ENCODE measurements at regions not wholly inside any gene's neighbourhood (a gene's known extent, or its start where the extent isn't known, plus 50 kb on each side); places are given as distances from the start of the nearest gene placed in this dataset.

DNA sequence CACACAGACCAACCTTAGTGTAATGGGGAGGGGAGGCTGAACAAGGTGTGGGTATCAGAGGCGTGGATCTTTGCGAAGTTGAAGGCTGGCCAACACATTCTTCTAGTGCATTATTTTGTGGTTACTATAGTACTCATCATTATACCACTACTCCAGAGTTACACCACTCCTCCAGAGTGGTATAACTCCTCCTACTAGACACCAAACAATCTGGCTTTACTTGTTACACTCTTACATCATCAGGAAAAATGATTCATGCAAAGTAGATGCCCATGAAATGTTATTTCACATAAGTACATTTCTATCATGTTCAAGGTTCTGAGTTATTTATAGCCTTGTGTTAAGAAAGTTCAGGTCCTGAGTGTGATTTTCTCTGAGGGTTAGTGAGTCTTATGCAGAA, 443.1 kb upstream of the OPRM1 start:
- TF ChIP-seq, protein P1, sequence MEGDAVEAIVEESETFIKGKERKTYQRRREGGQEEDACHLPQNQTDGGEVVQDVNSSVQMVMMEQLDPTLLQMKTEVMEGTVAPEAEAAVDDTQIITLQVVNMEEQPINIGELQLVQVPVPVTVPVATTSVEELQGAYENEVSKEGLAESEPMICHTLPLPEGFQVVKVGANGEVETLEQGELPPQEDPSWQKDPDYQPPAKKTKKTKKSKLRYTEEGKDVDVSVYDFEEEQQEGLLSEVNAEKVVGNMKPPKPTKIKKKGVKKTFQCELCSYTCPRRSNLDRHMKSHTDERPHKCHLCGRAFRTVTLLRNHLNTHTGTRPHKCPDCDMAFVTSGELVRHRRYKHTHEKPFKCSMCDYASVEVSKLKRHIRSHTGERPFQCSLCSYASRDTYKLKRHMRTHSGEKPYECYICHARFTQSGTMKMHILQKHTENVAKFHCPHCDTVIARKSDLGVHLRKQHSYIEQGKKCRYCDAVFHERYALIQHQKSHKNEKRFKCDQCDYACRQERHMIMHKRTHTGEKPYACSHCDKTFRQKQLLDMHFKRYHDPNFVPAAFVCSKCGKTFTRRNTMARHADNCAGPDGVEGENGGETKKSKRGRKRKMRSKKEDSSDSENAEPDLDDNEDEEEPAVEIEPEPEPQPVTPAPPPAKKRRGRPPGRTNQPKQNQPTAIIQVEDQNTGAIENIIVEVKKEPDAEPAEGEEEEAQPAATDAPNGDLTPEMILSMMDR (IDR thresholded peaks at IDR 0.05; ENCODE audit: control insufficient read depth, extremely low read depth, insufficient read depth) = no peak
- DNase-seq (ENCODE audit: low read depth) = no peak
- H3K4me3 ChIP-seq (ENCODE audit: low read depth, low read length) = no peak overlapping the region

DNA sequence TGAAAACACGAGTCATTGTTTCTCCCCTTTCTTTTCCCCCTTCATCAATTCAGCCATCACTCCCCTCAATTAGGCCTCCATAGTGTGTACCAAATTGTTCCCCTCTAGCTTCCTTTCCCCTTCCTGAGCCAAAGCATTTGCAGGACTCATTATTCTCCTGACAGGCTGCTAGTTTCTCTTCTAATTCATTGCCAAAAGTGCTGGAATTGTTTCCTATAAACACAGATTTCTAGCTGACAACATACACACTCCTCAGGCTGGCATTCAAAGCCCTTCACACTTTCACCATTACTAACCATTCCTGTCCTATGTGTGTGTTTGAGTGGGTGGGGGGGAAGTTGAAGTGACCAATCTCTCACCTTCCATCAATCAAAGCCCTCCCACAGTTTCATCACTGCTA, 444.2 kb upstream of the OPRM1 start:
- no peak for DNase-seq (ENCODE audit: low read depth)
- TF ChIP-seq, protein P1 (IDR thresholded peaks at IDR 0.05; ENCODE audit: control insufficient read depth, extremely low read depth, insufficient read depth) = no peak
- H3K4me3 ChIP-seq (ENCODE audit: low read depth, low read length) = no peak overlapping the region

DNA sequence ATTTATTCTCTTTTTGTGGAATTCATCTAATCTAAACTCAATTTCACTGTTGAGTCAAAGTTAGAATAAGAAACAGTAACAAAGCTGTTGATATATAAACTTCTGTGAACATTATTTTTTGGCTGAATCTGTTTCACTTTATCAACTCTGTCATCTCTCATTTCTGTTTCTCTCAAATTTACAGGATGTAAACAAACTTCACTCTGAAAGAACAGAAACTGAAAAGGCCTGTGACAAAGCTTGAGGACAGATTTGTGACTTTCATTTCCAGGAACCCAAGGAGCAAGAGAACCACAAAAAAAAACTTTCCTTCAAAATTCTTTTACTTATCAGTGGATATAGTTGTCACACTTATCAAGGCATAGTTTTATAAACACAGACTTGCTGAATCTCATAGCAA, 447.9 kb upstream of the OPRM1 start:
- no peak for DNase-seq (ENCODE audit: low read depth)
- H3K4me3 ChIP-seq (ENCODE audit: low read depth, low read length) = no peak overlapping the region
- TF ChIP-seq, protein P1 (IDR thresholded peaks at IDR 0.05; ENCODE audit: control insufficient read depth, extremely low read depth, insufficient read depth) = no peak

DNA sequence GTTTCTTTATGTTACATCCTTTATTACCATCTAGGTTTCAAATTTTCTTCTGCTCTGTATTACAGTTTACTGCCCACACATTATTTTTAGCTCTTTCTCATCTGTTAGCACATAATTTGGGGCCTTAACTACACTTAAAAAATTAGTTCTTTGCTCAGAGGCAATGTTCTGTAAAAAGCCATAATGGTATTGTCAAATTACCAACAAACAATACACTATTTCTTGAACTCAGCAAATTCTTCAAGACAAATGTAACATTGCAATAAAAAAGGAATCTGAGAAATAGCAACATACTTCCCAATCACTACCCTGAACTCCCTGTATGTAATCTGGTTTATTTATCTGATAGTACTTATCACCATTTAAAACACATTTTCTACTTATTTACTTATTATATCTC, 448.6 kb upstream of the OPRM1 start:
- TF ChIP-seq, protein P1 (IDR thresholded peaks at IDR 0.05; ENCODE audit: control insufficient read depth, extremely low read depth, insufficient read depth) = no peak
- no peak overlapping the region for H3K4me3 ChIP-seq (ENCODE audit: low read depth, low read length)
- DNase-seq (ENCODE audit: low read depth) = no peak

DNA sequence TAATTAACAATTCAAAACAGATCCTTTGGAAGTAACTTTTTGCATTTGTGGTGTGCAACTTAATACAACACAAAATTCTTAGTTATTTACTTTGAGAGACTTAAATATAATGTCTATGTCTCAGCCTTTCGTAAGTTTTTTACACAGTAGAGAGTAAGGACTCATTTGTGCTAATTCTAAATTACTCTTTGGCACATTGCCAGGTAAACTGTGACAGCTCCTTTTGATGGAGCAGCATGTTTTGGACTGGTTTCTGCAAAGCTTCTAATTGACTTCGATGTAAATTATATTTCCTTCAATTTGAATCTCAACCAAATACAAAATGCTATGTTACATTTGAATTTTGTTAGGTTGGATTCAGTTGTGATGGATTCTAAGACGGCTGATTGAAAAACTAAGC, 450.7 kb upstream of the OPRM1 start:
- DNase-seq (ENCODE audit: low read depth) = no peak
- H3K4me3 ChIP-seq (ENCODE audit: low read depth, low read length) = no peak overlapping the region
- TF ChIP-seq, protein P1 (IDR thresholded peaks at IDR 0.05; ENCODE audit: control insufficient read depth, extremely low read depth, insufficient read depth) = no peak

DNA sequence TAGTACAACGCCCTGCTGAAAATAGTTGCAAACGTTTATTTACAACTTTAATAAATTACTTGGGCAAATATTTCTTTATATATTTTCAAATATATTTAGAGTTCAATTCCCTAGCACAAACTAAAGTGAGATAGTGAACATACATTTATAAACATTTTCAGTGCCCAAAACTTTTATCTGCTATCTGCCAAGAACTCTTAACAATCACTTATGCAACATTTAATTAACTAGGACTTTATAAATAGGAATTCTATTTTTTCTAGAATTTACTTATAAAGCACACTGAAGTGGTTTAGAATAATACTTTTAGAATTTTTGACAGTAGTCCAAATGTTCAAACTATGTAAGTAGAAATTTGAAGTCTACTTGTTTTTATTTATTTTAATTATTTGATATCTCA, 452.6 kb upstream of the RGS17 start:
- TF ChIP-seq, protein P1 (IDR thresholded peaks at IDR 0.05; ENCODE audit: control insufficient read depth, extremely low read depth, insufficient read depth) = no peak
- no peak for DNase-seq (ENCODE audit: low read depth)
- H3K4me3 ChIP-seq (ENCODE audit: low read depth, low read length) = no peak overlapping the region

DNA sequence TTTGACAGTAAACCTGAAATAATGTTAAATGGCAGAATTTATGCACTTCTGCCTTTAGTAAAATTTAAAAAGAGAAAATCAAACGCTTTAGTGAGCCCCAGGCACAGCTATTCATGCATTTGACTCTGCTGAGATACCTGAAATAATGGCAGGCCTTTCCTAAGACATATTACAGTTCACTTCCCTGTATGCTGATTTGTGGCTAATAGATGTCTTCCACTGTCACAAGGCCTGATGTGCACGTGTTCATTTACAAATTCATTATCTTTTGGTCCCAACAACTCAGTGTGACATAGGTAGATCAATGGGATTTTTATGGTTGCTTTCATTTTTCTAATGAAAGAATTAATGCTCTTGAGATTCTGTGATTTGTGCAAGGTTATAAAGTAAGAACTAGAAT, 449.7 kb upstream of the RGS17 start:
- no peak overlapping the region for H3K4me3 ChIP-seq (ENCODE audit: low read depth, low read length)
- TF ChIP-seq, protein P1 (IDR thresholded peaks at IDR 0.05; ENCODE audit: control insufficient read depth, extremely low read depth, insufficient read depth) = no peak
- no peak for DNase-seq (ENCODE audit: low read depth)
